GM03348 (cell line): ENCODE measurements at regions not wholly inside any gene's neighbourhood (a gene's known extent, or its start where the extent isn't known, plus 50 kb on each side); places are given as distances from the start of the nearest gene placed in this dataset.

Source experiments
- DNase-seq: peaks from one replicate; pipeline ENCODE4 v3.0.0; 2012; ENCODE audit warnings: low spot score

- no peak for DNase-seq
These were observed 340.8 kb upstream of the SLC10A2 start for GRCh38 chr13:103406967-103407366.

GRCh38 chr13:103405297-103405696 lies 339.1 kb upstream of the SLC10A2 start:
- DNase-seq = no peak

DNA sequence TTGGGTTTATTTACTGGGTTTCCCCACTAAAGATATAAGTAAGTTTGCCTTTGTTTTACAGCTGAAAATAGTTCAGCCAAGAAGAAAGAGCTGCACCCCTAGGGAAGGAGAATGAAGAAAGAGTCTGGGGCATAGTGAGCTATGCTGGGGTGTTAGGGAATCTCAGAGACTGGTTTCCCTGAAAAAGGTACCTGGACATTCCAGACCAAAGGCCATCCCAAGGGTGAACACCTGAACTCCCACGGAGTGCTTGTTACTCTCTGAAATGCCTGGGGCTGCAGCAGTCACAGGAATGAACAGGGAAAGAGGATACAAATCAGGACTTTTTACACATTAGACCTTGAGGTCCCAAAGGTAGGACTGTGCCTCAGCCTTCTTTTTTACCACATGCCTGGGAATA lies 337.6 kb upstream of the SLC10A2 start:
- no peak for DNase-seq

DNA sequence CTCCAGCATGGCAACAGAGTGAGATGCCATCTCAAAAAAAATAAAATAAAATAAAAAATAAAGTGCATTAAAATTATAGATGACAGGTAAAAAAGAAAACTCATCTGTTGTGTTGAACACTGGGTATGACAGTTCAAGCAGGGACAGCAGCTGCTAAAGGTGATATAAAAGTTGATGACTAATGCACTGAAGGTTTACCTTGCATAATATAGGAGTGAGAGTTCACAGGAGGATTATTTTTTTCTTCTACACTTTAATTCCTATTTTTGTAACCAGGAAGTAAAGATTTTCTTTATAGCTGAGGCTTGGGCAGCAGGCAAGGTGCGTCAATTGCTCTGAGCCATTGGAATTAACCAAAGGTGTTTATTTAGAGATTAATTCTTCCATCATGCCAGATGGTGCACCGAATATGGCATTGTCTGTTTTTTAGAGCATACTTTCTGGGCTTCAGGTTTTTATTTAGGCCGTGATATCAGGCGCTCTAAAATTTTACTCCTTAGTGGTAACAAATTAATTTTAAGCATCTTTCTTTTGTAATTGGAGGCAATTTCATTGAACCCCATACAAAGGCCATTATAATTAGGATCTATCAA lies 337.0 kb upstream of the SLC10A2 start:
- DNase-seq = no peak

DNA sequence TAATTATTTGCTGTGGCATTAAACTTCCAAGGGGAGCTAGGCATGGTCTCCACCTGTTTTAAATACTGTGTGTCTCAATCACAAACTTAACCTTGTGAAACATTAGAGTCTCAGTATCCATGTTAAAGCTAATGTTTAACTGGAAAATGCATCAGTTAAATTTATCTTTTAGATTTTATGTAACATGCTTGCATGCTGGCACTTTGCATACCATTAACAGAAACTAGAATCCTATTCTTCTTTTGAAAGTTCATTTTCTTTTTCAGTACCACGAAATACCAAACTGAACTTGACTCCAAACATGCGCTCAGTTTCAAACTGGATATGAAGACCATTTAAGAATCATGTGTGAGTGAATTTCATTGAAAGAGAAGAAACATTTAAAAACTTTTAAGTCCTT lies 328.9 kb upstream of the SLC10A2 start:
- no peak for DNase-seq

GRCh38 chr13:103394618-103395017 lies 328.4 kb upstream of the SLC10A2 start:
- DNase-seq = no peak

GRCh38 chr13:103391936-103392335 lies 325.7 kb upstream of the SLC10A2 start:
- DNase-seq = no peak

DNA sequence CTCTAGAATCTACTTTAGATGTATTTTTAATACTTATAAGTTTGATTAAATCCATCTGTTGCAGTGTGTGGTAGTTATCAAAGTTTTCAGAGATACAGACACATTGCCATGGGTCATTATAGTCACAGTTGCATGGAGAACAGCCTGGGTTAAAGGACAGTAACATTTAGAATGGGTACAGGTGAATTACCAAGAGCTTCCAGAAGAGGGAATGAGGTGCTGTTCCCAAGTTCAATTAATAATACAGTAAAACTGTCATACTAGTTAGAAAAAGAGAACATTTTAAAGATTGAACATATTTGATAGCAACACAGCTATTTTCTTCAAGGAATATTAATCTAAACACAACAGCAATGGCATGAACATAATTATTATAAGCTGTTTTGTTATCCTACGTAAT lies 322.6 kb upstream of the SLC10A2 start:
- no peak for DNase-seq

DNA sequence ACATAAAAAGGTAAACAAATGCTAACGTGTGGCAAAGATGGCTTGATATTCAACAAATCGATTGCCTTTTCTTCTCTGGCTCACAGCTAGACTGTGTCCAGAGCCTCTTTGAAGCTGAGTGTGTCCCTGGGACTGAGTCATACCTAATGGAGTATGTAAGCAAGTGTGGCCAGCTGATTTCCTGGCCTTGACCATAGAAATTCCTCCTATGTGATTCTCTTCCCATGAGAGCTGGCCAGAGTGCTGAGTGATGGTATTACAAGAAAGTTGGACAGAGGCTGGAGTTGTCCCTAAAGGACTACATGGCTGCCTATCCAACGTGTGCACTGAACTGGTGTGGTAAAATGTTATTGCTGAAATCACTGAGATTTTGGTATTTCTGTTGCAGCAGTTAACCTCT lies 320.1 kb upstream of the SLC10A2 start:
- DNase-seq = no peak

GRCh38 chr13:103373916-103374315 lies 307.7 kb upstream of the SLC10A2 start:
- DNase-seq = no peak

DNA sequence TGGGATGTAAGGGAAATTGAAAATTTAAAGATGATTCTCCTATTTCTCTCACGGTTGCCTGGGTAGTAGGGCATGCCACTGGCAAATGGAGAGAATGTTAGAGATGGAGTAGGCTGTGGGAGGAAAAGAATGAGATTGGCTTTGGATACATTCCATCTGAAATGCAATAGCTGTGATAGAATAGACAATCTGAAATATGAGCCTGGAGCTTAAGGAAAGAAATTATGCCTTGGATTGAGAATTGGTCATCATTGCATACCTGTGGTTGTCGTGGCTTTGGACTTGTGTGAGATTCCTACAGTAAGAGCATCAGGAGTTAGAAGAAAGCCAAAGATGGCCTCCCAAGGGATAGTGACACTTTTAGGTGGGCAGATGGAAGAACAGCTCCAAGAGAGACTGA lies 305.1 kb upstream of the SLC10A2 start:
- no peak for DNase-seq

DNA sequence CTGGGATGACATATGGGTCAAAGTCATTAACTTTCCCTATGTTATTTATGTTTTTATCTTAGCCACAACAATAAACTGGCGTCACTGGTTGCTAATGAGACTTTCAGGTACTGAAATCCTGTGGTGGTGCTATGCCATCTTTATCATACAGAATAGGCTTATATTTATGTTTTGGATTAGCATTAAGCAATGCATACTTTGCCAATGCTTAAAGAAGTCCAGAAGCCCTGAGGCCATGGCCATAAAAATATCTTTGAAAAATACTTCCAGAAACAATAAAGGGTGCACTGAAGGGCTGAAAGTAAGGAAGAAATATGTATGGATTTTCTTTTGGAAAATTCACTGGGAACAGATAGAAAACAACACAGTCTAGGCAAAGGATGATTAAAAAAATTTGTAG lies 304.6 kb upstream of the SLC10A2 start:
- DNase-seq = no peak

- no peak for DNase-seq
These were observed 292.2 kb upstream of the SLC10A2 start for GRCh38 chr13:103358255-103358932.

DNA sequence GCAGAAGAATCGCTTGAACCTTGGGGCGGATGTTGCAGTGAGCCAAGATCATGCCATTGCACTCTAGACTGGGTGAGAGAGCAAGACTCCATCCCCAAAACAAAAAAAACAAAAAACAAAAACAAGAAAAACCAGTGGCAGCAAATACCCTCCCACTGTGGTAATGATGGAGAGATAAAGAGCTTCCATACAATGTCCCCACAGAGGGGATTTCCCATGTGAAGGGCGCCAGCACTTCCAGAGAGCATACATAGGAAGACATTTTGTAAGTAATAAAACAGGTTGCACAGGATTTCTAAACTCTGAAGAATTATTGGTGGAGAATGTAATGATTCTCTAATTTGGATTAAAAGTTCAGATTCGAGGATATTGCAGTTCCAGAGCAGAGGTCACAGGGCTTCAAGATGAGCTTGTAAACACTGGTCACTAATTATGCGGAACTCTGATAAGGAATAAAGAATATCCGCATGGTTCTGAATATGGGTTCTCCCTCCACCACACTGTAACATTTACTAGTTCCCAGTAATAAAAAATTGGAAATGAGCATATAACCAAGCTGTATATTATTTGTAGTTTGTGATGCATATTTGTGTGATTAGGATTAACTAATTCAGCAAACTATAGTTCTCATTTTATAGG lies 290.1 kb upstream of the SLC10A2 start:
- DNase-seq = no peak

DNA sequence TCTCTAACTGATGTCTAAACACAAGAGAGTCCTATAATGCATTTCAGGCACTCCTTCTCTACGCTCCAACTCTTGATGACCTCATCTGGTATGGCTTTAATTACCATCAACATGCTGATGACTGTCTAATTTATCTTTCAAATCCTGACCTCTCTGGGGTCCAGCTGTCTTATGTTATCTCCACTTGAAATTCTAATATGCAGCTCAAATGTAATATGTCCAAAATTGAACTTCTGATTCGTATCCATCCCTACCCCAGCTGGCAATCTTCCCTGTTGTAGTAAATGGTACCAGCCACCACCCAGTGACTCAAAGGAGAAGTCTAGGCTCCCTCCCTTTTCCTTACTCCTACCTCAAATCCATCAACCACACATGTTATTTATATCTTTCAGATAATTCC lies 288.0 kb upstream of the SLC10A2 start:
- no peak for DNase-seq

GRCh38 chr13:103351035-103351828 lies 285.0 kb upstream of the SLC10A2 start:
- no peak for DNase-seq

DNA sequence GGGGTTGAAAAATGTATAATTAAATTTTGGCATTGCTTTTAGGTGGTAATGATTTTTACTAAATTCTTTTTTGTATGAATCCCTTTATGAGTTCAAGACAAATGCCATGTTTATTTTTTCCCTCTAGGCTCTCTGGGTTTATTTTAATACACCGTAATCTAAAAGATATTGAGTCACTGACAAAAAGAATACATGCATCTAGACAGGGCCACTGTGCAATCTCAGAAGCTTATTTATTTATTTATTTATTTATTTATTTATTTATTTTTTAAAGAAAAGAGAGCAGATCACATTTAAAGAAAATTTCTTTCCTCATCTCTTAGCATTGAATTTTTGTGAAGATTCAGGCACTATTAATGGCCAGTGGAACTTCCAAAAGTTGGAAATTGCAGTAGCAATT lies 283.9 kb upstream of the SLC10A2 start:
- DNase-seq = no peak

- no peak for DNase-seq
These were observed 283.2 kb upstream of the SLC10A2 start for GRCh38 chr13:103349211-103349980.

GRCh38 chr13:103335241-103335640 lies 269.0 kb upstream of the SLC10A2 start:
- DNase-seq = no peak

DNA sequence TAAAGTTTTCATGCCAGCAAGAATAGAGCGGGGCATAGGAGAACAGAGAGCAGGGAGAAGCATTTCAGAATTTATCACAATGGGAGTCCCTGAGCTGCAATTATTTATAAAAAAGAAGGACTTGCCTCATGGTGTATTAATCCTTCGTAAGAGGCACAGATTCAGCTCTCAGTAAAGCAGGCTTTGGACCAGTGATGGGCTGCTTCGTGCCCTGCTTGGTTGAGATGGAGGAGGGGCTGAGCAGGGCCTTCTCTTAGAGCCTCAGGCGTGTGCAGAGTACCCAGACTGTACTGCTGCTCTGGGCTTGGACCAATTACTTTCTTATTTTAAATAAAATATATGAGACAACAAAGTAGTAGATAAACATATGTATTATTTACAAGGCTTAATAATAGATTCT lies 265.7 kb upstream of the SLC10A2 start:
- DNase-seq = no peak

GRCh38 chr13:103328899-103329298 lies 262.7 kb upstream of the SLC10A2 start:
- no peak for DNase-seq

GRCh38 chr13:103326326-103326725 lies 260.1 kb upstream of the SLC10A2 start:
- no peak for DNase-seq
